ENCODE measurements at regions not wholly inside any gene's neighbourhood (a gene's known extent, or its start where the extent isn't known, plus 50 kb on each side); places are given as distances from the start of the nearest gene placed in this dataset.
"Not testable (repeated sequence)": the region's sequence is repeated elsewhere in the genome, so short reads cannot be mapped to it uniquely, and the experiment has no call there.

- no peak for DNase-seq
Measured at GRCh38 chr3:43838877-43839276, 148.1 kb downstream of the ABHD5 start.

GRCh38 chr3:43843386-43843785 lies 152.6 kb downstream of the ABHD5 start:
- no peak for DNase-seq

GRCh38 chr3:43844757-43845156 lies 154.0 kb downstream of the ABHD5 start:
- DNase-seq = no peak

- not testable (repeated sequence) for DNase-seq
Measured at GRCh38 chr3:43845553-43845952, 154.8 kb downstream of the ABHD5 start.

- DNase-seq = no peak
Measured at GRCh38 chr3:43852066-43852465, 161.3 kb downstream of the ABHD5 start.

- DNase-seq = no peak
Measured at GRCh38 chr3:43854283-43854682, 163.5 kb downstream of the ABHD5 start.

GRCh38 chr3:43854916-43855315 lies 164.2 kb downstream of the ABHD5 start:
- DNase-seq = no peak

GRCh38 chr3:43855674-43856299 lies 165.0 kb downstream of the ABHD5 start:
- peak; percentile 40 for DNase-seq

- no peak for DNase-seq
Measured at GRCh38 chr3:43856351-43856750, 165.6 kb downstream of the ABHD5 start.

- DNase-seq = no peak
Measured at GRCh38 chr3:43856761-43857160, 166.0 kb downstream of the ABHD5 start.

GRCh38 chr3:43857361-43858293 lies 166.9 kb downstream of the ABHD5 start:
- no peak for DNase-seq

- no peak for DNase-seq
Measured at GRCh38 chr3:43858294-43858701, 167.6 kb downstream of the ABHD5 start.

- no peak for DNase-seq
Measured at GRCh38 chr3:43859766-43860165, 169.0 kb downstream of the ABHD5 start.

GRCh38 chr3:43861635-43862034 lies 170.9 kb downstream of the ABHD5 start:
- no peak for DNase-seq

GRCh38 chr3:43862470-43862869 lies 171.7 kb downstream of the ABHD5 start:
- DNase-seq = no peak

GRCh38 chr3:43862992-43863805 lies 172.5 kb downstream of the ABHD5 start:
- DNase-seq = no peak

GRCh38 chr3:43863966-43864933 lies 173.5 kb downstream of the ABHD5 start:
- DNase-seq = no peak

- no peak for DNase-seq
Measured at GRCh38 chr3:43865351-43865750, 174.6 kb downstream of the ABHD5 start.

GRCh38 chr3:43865887-43866528 lies 175.3 kb downstream of the ABHD5 start:
- DNase-seq = no peak

- DNase-seq = no peak
Measured at GRCh38 chr3:43866529-43867353, 176.0 kb downstream of the ABHD5 start.

Data from NCI-H1092 treated with DMSO at 0.1 percent for 48 hours (cell line).